Calu3 (cell line): ENCODE measurements at regions not wholly inside any gene's neighbourhood (a gene's known extent, or its start where the extent isn't known, plus 50 kb on each side); places are given as distances from the start of the nearest gene placed in this dataset.

ENCODE experiments used
- BruUV-seq: library from RNA; stranded (reverse); fragments of 400-500 nt; replicated peaks from 2 replicates; lab custom pipeline; 2021; lab: Mats Ljungman, UMichigan
- CTCF ChIA-PET: fragments of 300-600 bp; sonication (Branson Sonifier 250); formaldehyde crosslinking; loops from one replicate; lab custom pipeline; 2022; ENCODE audit warnings: antibody characterized with exemption; lab: Charles Lee
- DNase-seq: peaks from one replicate; pipeline ENCODE4 v3.0.0; 2022
- H3K27ac Mint-ChIP-seq: one replicate; pipeline ENCODE4 v1.8.0; 2022; ENCODE audit warnings: mixed read lengths; ENCODE audit not compliant: unreplicated experiment
- H3K27me3 Mint-ChIP-seq: one replicate; pipeline ENCODE4 v1.8.0; 2022; ENCODE audit warnings: mixed read lengths; ENCODE audit not compliant: unreplicated experiment
- H3K36me3 Mint-ChIP-seq: one replicate; pipeline ENCODE4 v1.8.0; 2022; ENCODE audit warnings: mild to moderate bottlenecking, moderate library complexity, mixed read lengths; ENCODE audit not compliant: insufficient read depth, unreplicated experiment
- H3K4me1 Mint-ChIP-seq: one replicate; pipeline ENCODE4 v1.8.0; 2022; ENCODE audit warnings: mild to moderate bottlenecking, low read depth, mixed read lengths; ENCODE audit not compliant: unreplicated experiment
- H3K4me3 Mint-ChIP-seq: one replicate; pipeline ENCODE4 v1.8.0; 2022; ENCODE audit warnings: mild to moderate bottlenecking, low read depth, moderate library complexity, mixed read lengths; ENCODE audit not compliant: unreplicated experiment
- H3K9me3 Mint-ChIP-seq: one replicate; pipeline ENCODE4 v1.8.0; 2022; ENCODE audit warnings: low read depth, mixed read lengths; ENCODE audit not compliant: unreplicated experiment
- intact Hi-C: fragments of 100-400 bp; cut with micrococcal nuclease; formaldehyde crosslinking; loops from one replicate; pipeline ENCODE4 v1.10.0; 2022; ENCODE audit not compliant: unreplicated experiment
- TF ChIP-seq, protein P1 (sequence below): fragments of 200-600 bp; IDR thresholded peaks from one replicate; pipeline ENCODE4 v1.8.0; 2022; ENCODE audit warnings: antibody characterized with exemption; ENCODE audit not compliant: unreplicated experiment

GRCh38 chr14:51460011-51460410, 191.7 kb upstream of the FRMD6 start:
- intact Hi-C loops: no loop called here

DNA sequence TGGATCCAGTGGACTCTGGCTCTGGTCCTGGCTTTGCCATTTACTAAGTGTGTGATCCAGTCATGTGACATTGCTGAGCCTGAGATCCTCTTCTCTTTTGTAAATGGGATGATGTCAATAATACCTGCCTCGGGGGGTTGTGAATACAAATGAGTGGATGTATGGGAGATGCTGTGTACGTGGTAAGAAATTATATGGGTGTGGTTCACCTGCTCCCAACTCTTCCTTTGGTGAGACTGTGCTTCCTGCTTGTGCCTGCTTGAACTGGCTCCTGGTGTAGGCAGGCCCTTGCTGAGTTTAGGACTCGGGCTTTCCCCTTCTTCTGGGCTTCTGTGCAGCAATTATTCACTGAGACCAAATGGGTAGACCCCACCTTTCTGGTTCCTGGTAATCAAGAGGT, 189.5 kb upstream of the FRMD6 start:
- CTCF ChIA-PET: no interaction called here
- no peak for DNase-seq
- no TSS peak for BruUV-seq
- H3K9me3 Mint-ChIP-seq: no peaks in the 10 kb centered on the region
- peaks cover 33% of the 10 kb centered on the region for H3K4me1 Mint-ChIP-seq
- no peaks in the 10 kb centered on the region for H3K36me3 Mint-ChIP-seq
- TF ChIP-seq, protein P1, sequence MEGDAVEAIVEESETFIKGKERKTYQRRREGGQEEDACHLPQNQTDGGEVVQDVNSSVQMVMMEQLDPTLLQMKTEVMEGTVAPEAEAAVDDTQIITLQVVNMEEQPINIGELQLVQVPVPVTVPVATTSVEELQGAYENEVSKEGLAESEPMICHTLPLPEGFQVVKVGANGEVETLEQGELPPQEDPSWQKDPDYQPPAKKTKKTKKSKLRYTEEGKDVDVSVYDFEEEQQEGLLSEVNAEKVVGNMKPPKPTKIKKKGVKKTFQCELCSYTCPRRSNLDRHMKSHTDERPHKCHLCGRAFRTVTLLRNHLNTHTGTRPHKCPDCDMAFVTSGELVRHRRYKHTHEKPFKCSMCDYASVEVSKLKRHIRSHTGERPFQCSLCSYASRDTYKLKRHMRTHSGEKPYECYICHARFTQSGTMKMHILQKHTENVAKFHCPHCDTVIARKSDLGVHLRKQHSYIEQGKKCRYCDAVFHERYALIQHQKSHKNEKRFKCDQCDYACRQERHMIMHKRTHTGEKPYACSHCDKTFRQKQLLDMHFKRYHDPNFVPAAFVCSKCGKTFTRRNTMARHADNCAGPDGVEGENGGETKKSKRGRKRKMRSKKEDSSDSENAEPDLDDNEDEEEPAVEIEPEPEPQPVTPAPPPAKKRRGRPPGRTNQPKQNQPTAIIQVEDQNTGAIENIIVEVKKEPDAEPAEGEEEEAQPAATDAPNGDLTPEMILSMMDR: no peak
- no peaks in the 10 kb centered on the region for H3K27me3 Mint-ChIP-seq
- no peak overlapping the region for H3K4me3 Mint-ChIP-seq
- intact Hi-C loops: no loop called here
- no peak overlapping the region for H3K27ac Mint-ChIP-seq

More at GRCh38 chr14:51460011-51460410, 191.7 kb upstream of the FRMD6 start:
- no TSS peak for BruUV-seq
- CTCF ChIA-PET: interaction anchor here (0.7 kb wide), 1 partner anchor 9 kb away, joined by 4 read pairs; no protein-coding TSS in a partner anchor
- Mint-ChIP-seq H3K4me1 (peaks cover 35% of the 10 kb centered on the region), H3K36me3 (peaks cover 6% of the 10 kb centered on the region), H3K4me3 (no peak overlapping the region), H3K27ac (no peak overlapping the region), H3K9me3 (no peaks in the 10 kb centered on the region), H3K27me3 (no peaks in the 10 kb centered on the region)
- TF ChIP-seq, protein P1: no peak
- no peak for DNase-seq

DNA sequence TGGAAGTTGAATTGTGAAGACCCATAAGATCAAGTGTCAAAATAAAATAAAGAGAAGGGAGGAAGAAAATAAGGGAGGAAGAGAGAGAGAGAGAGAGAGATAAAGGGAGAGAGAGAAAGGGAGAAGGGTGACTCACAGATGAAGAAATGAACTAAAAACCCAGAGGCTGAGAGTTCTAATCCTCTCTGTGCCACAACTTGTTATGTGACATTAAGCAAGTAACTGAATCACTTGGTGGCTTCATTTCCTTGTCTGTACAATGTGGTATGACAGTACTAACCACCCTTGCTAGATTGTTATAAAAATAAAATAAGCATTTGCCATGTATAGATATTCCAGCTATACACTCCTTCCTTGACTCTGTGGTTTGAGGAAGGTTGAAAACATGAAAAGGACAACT, 189.0 kb upstream of the FRMD6 start:
- no TSS peak for BruUV-seq
- CTCF ChIA-PET: no interaction called here
- Mint-ChIP-seq H3K36me3 (no peaks in the 10 kb centered on the region), H3K27ac (no peak overlapping the region), H3K4me3 (no peak overlapping the region), H3K27me3 (no peaks in the 10 kb centered on the region), H3K4me1 (peaks cover 28% of the 10 kb centered on the region), H3K9me3 (no peaks in the 10 kb centered on the region)
- intact Hi-C loops: no loop called here
- DNase-seq: no peak
- TF ChIP-seq, protein P1: no peak

DNA sequence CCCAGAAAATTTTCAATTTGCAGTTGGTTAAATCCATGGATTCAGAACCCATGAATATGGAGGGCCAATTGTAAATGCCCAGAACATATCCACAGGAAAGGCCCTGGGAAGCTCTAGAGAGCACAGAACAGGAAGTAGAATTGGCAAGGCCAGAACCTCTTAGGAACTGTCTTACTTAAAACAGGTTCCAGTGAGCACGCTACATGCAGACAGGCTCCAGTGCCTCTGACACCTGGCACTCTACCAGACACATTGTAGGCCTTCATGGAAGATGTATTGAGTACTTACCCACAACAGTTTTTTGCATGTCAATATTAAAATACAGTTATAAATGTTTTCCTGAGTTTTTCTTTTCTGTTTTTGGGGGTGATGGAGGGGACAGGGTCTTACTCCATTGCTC, 188.2 kb upstream of the FRMD6 start:
- H3K27me3 Mint-ChIP-seq: no peaks in the 10 kb centered on the region
- CTCF ChIA-PET: no interaction called here
- H3K4me1 Mint-ChIP-seq: peaks cover 21% of the 10 kb centered on the region
- no peak for DNase-seq
- intact Hi-C loops: no loop called here
- H3K9me3 Mint-ChIP-seq: no peaks in the 10 kb centered on the region
- no peaks in the 10 kb centered on the region for H3K36me3 Mint-ChIP-seq
- no peak overlapping the region for H3K4me3 Mint-ChIP-seq
- TF ChIP-seq, protein P1: no peak
- no peak overlapping the region for H3K27ac Mint-ChIP-seq
- no TSS peak for BruUV-seq
